Subcutaneous abdominal adipose tissue (tissue), 5 donors: ENCODE measurements at regions not wholly inside any gene's neighbourhood (a gene's known extent, or its start where the extent isn't known, plus 50 kb on each side); places are given as distances from the start of the nearest gene placed in this dataset.

Experiments used
- H3K27ac ChIP-seq: one replicate; pipeline ENCODE4 v1.7.0; 2013; ENCODE audit warnings: low read depth, mild to moderate bottlenecking, inconsistent platforms, low read length, moderate library complexity
- H3K27me3 ChIP-seq, 5 donors: one replicate each; pipeline ENCODE4 v1.7.0; 2013; ENCODE audit warnings: low read length in 5 of 5, inconsistent platforms in 1 of 5; ENCODE audit not compliant: control insufficient read depth in 5 of 5, insufficient read depth in 4 of 5
- H3K36me3 ChIP-seq, 5 donors: one replicate each; pipeline ENCODE4 v1.7.0; 2013; ENCODE audit warnings: low read length in 5 of 5; ENCODE audit not compliant: control insufficient read depth in 5 of 5, insufficient read depth in 5 of 5
- H3K4me1 ChIP-seq, 5 donors: one replicate each; pipeline ENCODE4 v1.7.0; 2013; ENCODE audit warnings: low read length in 5 of 5, mild to moderate bottlenecking in 3 of 5, moderate library complexity in 1 of 5; ENCODE audit not compliant: control insufficient read depth in 5 of 5, insufficient read depth in 5 of 5
- H3K4me3 ChIP-seq, 5 donors: one replicate each; pipeline ENCODE4 v1.7.0; 2013; ENCODE audit warnings: low read length in 5 of 5, low read depth in 1 of 5
- H3K9ac ChIP-seq, 5 donors: one replicate each; pipeline ENCODE4 v1.7.0; 2013; ENCODE audit warnings: low read length in 5 of 5, mild to moderate bottlenecking in 4 of 5, moderate library complexity in 3 of 5
- H3K9me3 ChIP-seq, 5 donors: one replicate each; pipeline ENCODE4 v1.7.0; 2013; ENCODE audit warnings: low read length in 5 of 5; ENCODE audit not compliant: control insufficient read depth in 5 of 5
- donor health status: healthy.
- donor health status: healthy.
- donor health status: healthy.
- donor health status: healthy.
- donor health status: healthy.

- H3K4me1 ChIP-seq = peaks cover 4 to 22% (median 12%) of the 10 kb centered on the region in 5 donors
- H3K27ac ChIP-seq = no peak overlapping the region
- H3K36me3 ChIP-seq = no peaks in the 10 kb centered on the region
- no peaks in the 10 kb centered on the region for H3K27me3 ChIP-seq
- H3K9me3 ChIP-seq = peaks cover 0 to 5% (median 0%) of the 10 kb centered on the region in 5 donors
- H3K9ac ChIP-seq = no peak overlapping the region
- peak overlapping the region in 2 of 5 donors; percentile 11 to 23 for H3K4me3 ChIP-seq
Observed at GRCh38 chr2:107336526-107336925, 450.6 kb upstream of the ST6GAL2 start.

GRCh38 chr2:107337209-107337898, 451.4 kb upstream of the ST6GAL2 start:
- no peak overlapping the region for H3K4me3 ChIP-seq
- H3K27ac ChIP-seq = peak overlapping the region; percentile 8
- no peaks in the 10 kb centered on the region for H3K36me3 ChIP-seq
- H3K27me3 ChIP-seq = no peaks in the 10 kb centered on the region
- peaks cover 4 to 22% (median 12%) of the 10 kb centered on the region in 5 donors for H3K4me1 ChIP-seq
- H3K9me3 ChIP-seq = peaks cover 0 to 7% (median 4%) of the 10 kb centered on the region in 5 donors
- H3K9ac ChIP-seq = no peak overlapping the region

- no peaks in the 10 kb centered on the region for H3K27me3 ChIP-seq
- H3K27ac ChIP-seq = no peak overlapping the region
- peaks cover 0 to 11% (median 5%) of the 10 kb centered on the region in 5 donors for H3K9me3 ChIP-seq
- H3K4me3 ChIP-seq = no peak overlapping the region
- H3K9ac ChIP-seq = no peak overlapping the region
- peaks cover 4 to 22% (median 12%) of the 10 kb centered on the region in 5 donors for H3K4me1 ChIP-seq
- no peaks in the 10 kb centered on the region for H3K36me3 ChIP-seq
Observed at GRCh38 chr2:107338059-107338458, 452.1 kb upstream of the ST6GAL2 start.

GRCh38 chr2:107338571-107338970, 452.6 kb upstream of the ST6GAL2 start:
- H3K9me3 ChIP-seq = peaks cover 0 to 11% (median 5%) of the 10 kb centered on the region in 5 donors
- H3K4me1 ChIP-seq = peaks cover 4 to 22% (median 12%) of the 10 kb centered on the region in 5 donors
- no peak overlapping the region for H3K4me3 ChIP-seq
- no peaks in the 10 kb centered on the region for H3K36me3 ChIP-seq
- no peaks in the 10 kb centered on the region for H3K27me3 ChIP-seq
- H3K27ac ChIP-seq = no peak overlapping the region
- no peak overlapping the region for H3K9ac ChIP-seq

GRCh38 chr2:107340955-107341354, 455.0 kb upstream of the ST6GAL2 start:
- Histone ChIP-seq H3K9ac (no peak overlapping the region), H3K27me3 (no peaks in the 10 kb centered on the region), H3K4me3 (no peak overlapping the region), H3K4me1 (peaks cover 4 to 22% (median 12%) of the 10 kb centered on the region in 5 donors), H3K9me3 (peaks cover 0 to 11% (median 5%) of the 10 kb centered on the region in 5 donors), H3K27ac (no peak overlapping the region), H3K36me3 (no peaks in the 10 kb centered on the region)

GRCh38 chr2:107349329-107349728, 463.4 kb upstream of the ST6GAL2 start:
- Histone ChIP-seq H3K9me3 (peaks cover 0 to 4% (median 0%) of the 10 kb centered on the region in 5 donors), H3K27ac (no peak overlapping the region), H3K4me3 (no peak overlapping the region), H3K4me1 (no peaks in the 10 kb centered on the region), H3K36me3 (no peaks in the 10 kb centered on the region), H3K9ac (no peak overlapping the region), H3K27me3 (no peaks in the 10 kb centered on the region)

GRCh38 chr2:107354175-107354574, 468.2 kb upstream of the ST6GAL2 start:
- no peaks in the 10 kb centered on the region for H3K36me3 ChIP-seq
- H3K4me3 ChIP-seq = no peak overlapping the region
- H3K9ac ChIP-seq = no peak overlapping the region
- no peaks in the 10 kb centered on the region for H3K27me3 ChIP-seq
- H3K4me1 ChIP-seq = no peaks in the 10 kb centered on the region
- peaks cover 0 to 4% (median 0%) of the 10 kb centered on the region in 5 donors for H3K9me3 ChIP-seq
- no peak overlapping the region for H3K27ac ChIP-seq

- Histone ChIP-seq H3K9ac (no peak overlapping the region), H3K27me3 (no peaks in the 10 kb centered on the region), H3K4me3 (no peak overlapping the region), H3K36me3 (no peaks in the 10 kb centered on the region), H3K4me1 (no peaks in the 10 kb centered on the region), H3K27ac (no peak overlapping the region), H3K9me3 (no peaks in the 10 kb centered on the region)
Observed at GRCh38 chr2:107358362-107358761, 468.3 kb upstream of the RGPD4 start.

- Histone ChIP-seq H3K9me3 (no peaks in the 10 kb centered on the region), H3K36me3 (no peaks in the 10 kb centered on the region), H3K27ac (no peak overlapping the region), H3K4me3 (no peak overlapping the region), H3K9ac (no peak overlapping the region), H3K27me3 (no peaks in the 10 kb centered on the region), H3K4me1 (no peaks in the 10 kb centered on the region)
Observed at GRCh38 chr2:107359021-107359420, 467.7 kb upstream of the RGPD4 start.

GRCh38 chr2:107361751-107362381, 464.8 kb upstream of the RGPD4 start:
- no peaks in the 10 kb centered on the region for H3K27me3 ChIP-seq
- H3K4me3 ChIP-seq = no peak overlapping the region
- H3K9me3 ChIP-seq = no peaks in the 10 kb centered on the region
- H3K36me3 ChIP-seq = no peaks in the 10 kb centered on the region
- no peaks in the 10 kb centered on the region for H3K4me1 ChIP-seq
- no peak overlapping the region for H3K9ac ChIP-seq
- no peak overlapping the region for H3K27ac ChIP-seq
